SK-N-SH (cell line): ENCODE measurements at regions not wholly inside any gene's neighbourhood (a gene's known extent, or its start where the extent isn't known, plus 50 kb on each side); places are given as distances from the start of the nearest gene placed in this dataset.

Experiments
- CTCF ChIA-PET: fragments of 300-600, 350-600 bp; formaldehyde crosslinking; extraction: SDS; loops from one replicate; lab custom pipeline; 2021; lab: Yijun Ruan, JAX
- POLR2A ChIA-PET: fragments of 350-600 bp; sonication (Branson Sonifier 250); formaldehyde crosslinking; extraction: SDS; loops from one replicate; lab custom pipeline; 2020; ENCODE audit warnings: antibody characterized with exemption, inconsistent platforms; lab: Yijun Ruan, JAX
- DNase-seq: peaks from one replicate; pipeline ENCODE4 v3.0.0; 2012
- H2AFZ ChIP-seq: fragments of 200-600 bp; sonication (generic); 2 replicates; pipeline ENCODE4 v1.8.1; 2016; ENCODE audit warnings: antibody characterized with exemption, mild to moderate bottlenecking, low read depth
- H3F3A ChIP-seq: fragments of 200-600 bp; sonication (generic); replicated peaks from 2 replicates; pipeline ENCODE3; 2016; ENCODE audit warnings: antibody characterized with exemption, mild to moderate bottlenecking; ENCODE audit not compliant: insufficient read depth
- H3K27ac ChIP-seq, 2 experiments: fragments of 200-500 bp in 1 of 2; fragments of 200-600 bp in 1 of 2; sonication (Bioruptor generic) in 1 of 2; sonication (generic), shearing (Covaris generic) in 1 of 2; 2 replicates each; pipeline versions ENCODE4 v1.5.1 to v1.6.1; 2014 to 2016; ENCODE audit warnings: low read depth in 2 of 2, inconsistent platforms in 1 of 2, low read length in 1 of 2, mild to moderate bottlenecking in 1 of 2, mixed read lengths in 1 of 2
- H3K27me3 ChIP-seq: fragments of 200-600 bp; sonication (generic), shearing (Covaris generic); 2 replicates; pipeline ENCODE4 v1.6.1; 2016; ENCODE audit warnings: mixed run types; ENCODE audit not compliant: insufficient read depth
- H3K36me3 ChIP-seq, 2 experiments: fragments of 200-500 bp in 1 of 2; fragments of 200-600 bp in 1 of 2; sonication (Bioruptor generic) in 1 of 2; sonication (generic) in 1 of 2; replicated peaks in 1 of 2; 2 replicates each; pipeline versions ENCODE3 to v1.5.1; 2014 to 2016; ENCODE audit warnings: low read length in 1 of 2, mild to moderate bottlenecking in 1 of 2; ENCODE audit not compliant: insufficient read depth in 2 of 2, control insufficient read depth in 1 of 2
- H3K4me1 ChIP-seq, 2 experiments: fragments of 200-500 bp in 1 of 2; fragments of 200-600 bp in 1 of 2; sonication (Bioruptor generic) in 1 of 2; sonication (generic), shearing (Covaris generic) in 1 of 2; 2 replicates each; pipeline versions ENCODE4 v1.5.1 to v1.6.1; 2014 to 2016; ENCODE audit warnings: low read depth in 1 of 2, low read length in 1 of 2, mixed run types in 1 of 2; ENCODE audit not compliant: insufficient read depth in 2 of 2, control insufficient read depth in 1 of 2
- H3K4me2 ChIP-seq: fragments of 200-600 bp; sonication (generic), shearing (Covaris generic); 2 replicates; pipeline ENCODE4 v1.6.1; 2017; ENCODE audit warnings: mixed run types
- H3K4me3 ChIP-seq, 2 experiments: fragments of 200-500 bp in 1 of 2; fragments of 200-600 bp in 1 of 2; sonication (Bioruptor generic) in 1 of 2; sonication (generic), shearing (Covaris generic) in 1 of 2; 2 replicates each; pipeline versions ENCODE4 v1.5.1 to v1.8.1; 2014 to 2016; ENCODE audit warnings: low read depth in 2 of 2, inconsistent platforms in 1 of 2, low read length in 1 of 2, mild to moderate bottlenecking in 1 of 2, mixed read lengths in 1 of 2, moderate library complexity in 1 of 2
- H3K79me2 ChIP-seq: fragments of 200-600 bp; sonication (generic); 2 replicates; pipeline ENCODE4 v1.8.1; 2017; ENCODE audit warnings: mild to moderate bottlenecking; ENCODE audit not compliant: insufficient read depth
- H3K9ac ChIP-seq: fragments of 200-600 bp; sonication (generic); 2 replicates; pipeline ENCODE4 v1.6.1; 2017; ENCODE audit warnings: mixed run types
- H3K9me2 ChIP-seq: fragments of 200-600 bp; sonication (generic); 2 replicates; pipeline ENCODE4 v1.6.1; 2017; ENCODE audit warnings: mixed run types
- H3K9me3 ChIP-seq: fragments of 200-600 bp; sonication (generic); 2 replicates; pipeline ENCODE4 v1.6.1; 2017; ENCODE audit warnings: mixed run types, mild to moderate bottlenecking, moderate library complexity
- H4K20me1 ChIP-seq: fragments of 200-600 bp; sonication (generic); 2 replicates; pipeline ENCODE4 v1.6.1; 2017; ENCODE audit warnings: mild to moderate bottlenecking, mixed run types; ENCODE audit not compliant: insufficient read depth
- ELF1 ChIP-seq: IDR thresholded peaks from 2 replicates; pipeline ENCODE4 v1.4.0; 2012
- FOXJ3 ChIP-seq: sonication (generic); formaldehyde crosslinking; IDR thresholded peaks from 2 replicates; pipeline ENCODE4 v1.5.1; 2020; ENCODE audit warnings: mild to moderate bottlenecking, missing genetic modification reagents
- FOXM1 ChIP-seq: IDR thresholded peaks from 2 replicates; pipeline ENCODE4 v1.4.0; 2012; ENCODE audit warnings: low read depth, mild to moderate bottlenecking
- NFIC ChIP-seq: IDR thresholded peaks from 2 replicates; pipeline ENCODE4 v1.4.0; 2012; ENCODE audit warnings: borderline replicate concordance
- NRF1 ChIP-seq: IDR thresholded peaks from 2 replicates; pipeline ENCODE4 v1.6.1; 2012; ENCODE audit warnings: low read depth, mild to moderate bottlenecking, low read length
- RCOR1 ChIP-seq: fragments of 150-350 bp; IDR thresholded peaks from 2 replicates; pipeline ENCODE4 v1.6.1; 2017; ENCODE audit warnings: antibody characterized with exemption, low read length
- RXRA ChIP-seq: IDR thresholded peaks from 2 replicates; pipeline ENCODE4 v1.4.0; 2012; ENCODE audit warnings: low read depth, mild to moderate bottlenecking, borderline replicate concordance
- SIN3A ChIP-seq: IDR thresholded peaks from 2 replicates; pipeline ENCODE4 v1.6.1; 2012; ENCODE audit warnings: low read depth, mild to moderate bottlenecking, low read length, moderate library complexity, borderline replicate concordance
- SMC3 ChIP-seq: IDR thresholded peaks from 2 replicates; pipeline ENCODE4 v1.6.1; 2012; ENCODE audit warnings: low read depth, low read length, improper control_type of control experiment
- TAF1 ChIP-seq: IDR thresholded peaks from 2 replicates; pipeline ENCODE4 v1.6.1; 2012; ENCODE audit warnings: low read depth, mild to moderate bottlenecking, low read length, moderate library complexity, borderline replicate concordance
- TCF12 ChIP-seq: IDR thresholded peaks from 2 replicates; pipeline ENCODE4 v1.4.0; 2012
- WGBS: methylation state at CpG from one replicate; pipeline ENCODE4 v1.1.6; 2017; ENCODE audit warnings: low lambda C conversion rate; 5-methylcytosine and 5-hydroxymethylcytosine counted together
- TF ChIP-seq, protein P1 (sequence below): fragments of 200-600 bp; sonication (generic); IDR thresholded peaks from 2 replicates; pipeline ENCODE4 v1.6.1; 2017; ENCODE audit warnings: antibody characterized with exemption, mild to moderate bottlenecking, moderate library complexity
- TF ChIP-seq, protein P2 (sequence below): IDR thresholded peaks from 2 replicates; pipeline ENCODE4 v1.4.0; 2012; ENCODE audit warnings: low read depth, borderline replicate concordance
- TF ChIP-seq, protein P3 (sequence below): fragments of 150-350 bp; IDR thresholded peaks from 2 replicates; pipeline ENCODE4 v1.6.1; 2017; ENCODE audit warnings: antibody characterized with exemption, low read length, low read depth, borderline replicate concordance
- TF ChIP-seq, protein P4 (sequence below): IDR thresholded peaks from 2 replicates; pipeline ENCODE4 v1.6.1; 2012; ENCODE audit warnings: mild to moderate bottlenecking, low read depth, low read length, moderate library complexity
- TF ChIP-seq, protein P5 (sequence below): IDR thresholded peaks from 2 replicates; pipeline ENCODE4 v1.4.0; 2012; ENCODE audit warnings: low read depth
- TF ChIP-seq, protein P6 (sequence below): fragments of 150-350 bp; IDR thresholded peaks from 2 replicates; pipeline ENCODE4 v1.6.1; 2016; ENCODE audit warnings: mild to moderate bottlenecking, low read depth, low read length

DNA sequence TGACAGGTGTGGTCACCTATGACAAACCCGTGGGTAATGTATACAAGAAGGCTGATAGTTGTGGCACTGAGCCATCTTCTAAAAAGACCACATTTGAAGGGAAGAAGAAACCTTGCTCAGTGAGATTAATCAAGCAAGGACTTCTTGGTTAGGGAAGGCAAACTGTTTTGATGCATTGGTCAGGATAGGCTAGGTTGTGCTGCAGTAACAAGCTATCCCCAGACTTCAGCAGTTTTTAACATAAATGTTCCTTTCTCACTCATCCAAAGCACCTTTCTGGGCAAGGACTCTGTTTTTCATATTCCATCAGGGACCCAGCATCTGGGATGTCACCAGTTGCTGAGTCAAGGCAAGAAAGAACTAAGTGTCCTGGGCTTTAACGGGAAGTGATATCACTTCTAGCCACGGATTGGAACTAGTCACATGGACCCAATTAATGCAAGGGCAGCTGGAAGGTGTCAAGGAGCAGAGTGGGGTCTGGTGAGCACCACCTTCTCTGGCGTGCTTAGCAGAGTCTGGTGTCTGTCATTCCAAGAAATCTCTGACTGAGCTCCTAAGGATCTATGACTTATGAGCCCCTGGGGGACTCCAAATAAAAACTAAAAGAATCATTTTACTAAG, 52.0 kb upstream of the CCL2 start:
- no peak for DNase-seq
- H2AFZ ChIP-seq: no peak overlapping the region
- H3K9ac ChIP-seq: no peak overlapping the region
- POLR2A ChIA-PET: no interaction called here
- H3K9me2 ChIP-seq: no peaks in the 10 kb centered on the region
- H3K27me3 ChIP-seq: no peaks in the 10 kb centered on the region
- no peaks in the 10 kb centered on the region for H3K36me3 ChIP-seq
- TF ChIP-seq, protein P1, sequence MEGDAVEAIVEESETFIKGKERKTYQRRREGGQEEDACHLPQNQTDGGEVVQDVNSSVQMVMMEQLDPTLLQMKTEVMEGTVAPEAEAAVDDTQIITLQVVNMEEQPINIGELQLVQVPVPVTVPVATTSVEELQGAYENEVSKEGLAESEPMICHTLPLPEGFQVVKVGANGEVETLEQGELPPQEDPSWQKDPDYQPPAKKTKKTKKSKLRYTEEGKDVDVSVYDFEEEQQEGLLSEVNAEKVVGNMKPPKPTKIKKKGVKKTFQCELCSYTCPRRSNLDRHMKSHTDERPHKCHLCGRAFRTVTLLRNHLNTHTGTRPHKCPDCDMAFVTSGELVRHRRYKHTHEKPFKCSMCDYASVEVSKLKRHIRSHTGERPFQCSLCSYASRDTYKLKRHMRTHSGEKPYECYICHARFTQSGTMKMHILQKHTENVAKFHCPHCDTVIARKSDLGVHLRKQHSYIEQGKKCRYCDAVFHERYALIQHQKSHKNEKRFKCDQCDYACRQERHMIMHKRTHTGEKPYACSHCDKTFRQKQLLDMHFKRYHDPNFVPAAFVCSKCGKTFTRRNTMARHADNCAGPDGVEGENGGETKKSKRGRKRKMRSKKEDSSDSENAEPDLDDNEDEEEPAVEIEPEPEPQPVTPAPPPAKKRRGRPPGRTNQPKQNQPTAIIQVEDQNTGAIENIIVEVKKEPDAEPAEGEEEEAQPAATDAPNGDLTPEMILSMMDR: no peak
- TF ChIP-seq RCOR1: no peak
- no peak for TF ChIP-seq SMC3
- TF ChIP-seq, protein P2, sequence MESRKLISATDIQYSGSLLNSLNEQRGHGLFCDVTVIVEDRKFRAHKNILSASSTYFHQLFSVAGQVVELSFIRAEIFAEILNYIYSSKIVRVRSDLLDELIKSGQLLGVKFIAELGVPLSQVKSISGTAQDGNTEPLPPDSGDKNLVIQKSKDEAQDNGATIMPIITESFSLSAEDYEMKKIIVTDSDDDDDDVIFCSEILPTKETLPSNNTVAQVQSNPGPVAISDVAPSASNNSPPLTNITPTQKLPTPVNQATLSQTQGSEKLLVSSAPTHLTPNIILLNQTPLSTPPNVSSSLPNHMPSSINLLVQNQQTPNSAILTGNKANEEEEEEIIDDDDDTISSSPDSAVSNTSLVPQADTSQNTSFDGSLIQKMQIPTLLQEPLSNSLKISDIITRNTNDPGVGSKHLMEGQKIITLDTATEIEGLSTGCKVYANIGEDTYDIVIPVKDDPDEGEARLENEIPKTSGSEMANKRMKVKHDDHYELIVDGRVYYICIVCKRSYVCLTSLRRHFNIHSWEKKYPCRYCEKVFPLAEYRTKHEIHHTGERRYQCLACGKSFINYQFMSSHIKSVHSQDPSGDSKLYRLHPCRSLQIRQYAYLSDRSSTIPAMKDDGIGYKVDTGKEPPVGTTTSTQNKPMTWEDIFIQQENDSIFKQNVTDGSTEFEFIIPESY: no peak
- no peak for TF ChIP-seq FOXJ3 (CRISPR knock-in tag)
- no peak for TF ChIP-seq TCF12
- TF ChIP-seq RXRA: no peak
- no peak for TF ChIP-seq NRF1
- TF ChIP-seq, protein P3, sequence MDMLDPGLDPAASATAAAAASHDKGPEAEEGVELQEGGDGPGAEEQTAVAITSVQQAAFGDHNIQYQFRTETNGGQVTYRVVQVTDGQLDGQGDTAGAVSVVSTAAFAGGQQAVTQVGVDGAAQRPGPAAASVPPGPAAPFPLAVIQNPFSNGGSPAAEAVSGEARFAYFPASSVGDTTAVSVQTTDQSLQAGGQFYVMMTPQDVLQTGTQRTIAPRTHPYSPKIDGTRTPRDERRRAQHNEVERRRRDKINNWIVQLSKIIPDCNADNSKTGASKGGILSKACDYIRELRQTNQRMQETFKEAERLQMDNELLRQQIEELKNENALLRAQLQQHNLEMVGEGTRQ: no peak
- TF ChIP-seq, protein P4, sequence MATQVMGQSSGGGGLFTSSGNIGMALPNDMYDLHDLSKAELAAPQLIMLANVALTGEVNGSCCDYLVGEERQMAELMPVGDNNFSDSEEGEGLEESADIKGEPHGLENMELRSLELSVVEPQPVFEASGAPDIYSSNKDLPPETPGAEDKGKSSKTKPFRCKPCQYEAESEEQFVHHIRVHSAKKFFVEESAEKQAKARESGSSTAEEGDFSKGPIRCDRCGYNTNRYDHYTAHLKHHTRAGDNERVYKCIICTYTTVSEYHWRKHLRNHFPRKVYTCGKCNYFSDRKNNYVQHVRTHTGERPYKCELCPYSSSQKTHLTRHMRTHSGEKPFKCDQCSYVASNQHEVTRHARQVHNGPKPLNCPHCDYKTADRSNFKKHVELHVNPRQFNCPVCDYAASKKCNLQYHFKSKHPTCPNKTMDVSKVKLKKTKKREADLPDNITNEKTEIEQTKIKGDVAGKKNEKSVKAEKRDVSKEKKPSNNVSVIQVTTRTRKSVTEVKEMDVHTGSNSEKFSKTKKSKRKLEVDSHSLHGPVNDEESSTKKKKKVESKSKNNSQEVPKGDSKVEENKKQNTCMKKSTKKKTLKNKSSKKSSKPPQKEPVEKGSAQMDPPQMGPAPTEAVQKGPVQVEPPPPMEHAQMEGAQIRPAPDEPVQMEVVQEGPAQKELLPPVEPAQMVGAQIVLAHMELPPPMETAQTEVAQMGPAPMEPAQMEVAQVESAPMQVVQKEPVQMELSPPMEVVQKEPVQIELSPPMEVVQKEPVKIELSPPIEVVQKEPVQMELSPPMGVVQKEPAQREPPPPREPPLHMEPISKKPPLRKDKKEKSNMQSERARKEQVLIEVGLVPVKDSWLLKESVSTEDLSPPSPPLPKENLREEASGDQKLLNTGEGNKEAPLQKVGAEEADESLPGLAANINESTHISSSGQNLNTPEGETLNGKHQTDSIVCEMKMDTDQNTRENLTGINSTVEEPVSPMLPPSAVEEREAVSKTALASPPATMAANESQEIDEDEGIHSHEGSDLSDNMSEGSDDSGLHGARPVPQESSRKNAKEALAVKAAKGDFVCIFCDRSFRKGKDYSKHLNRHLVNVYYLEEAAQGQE: no peak
- no peak for TF ChIP-seq FOXM1
- TF ChIP-seq SIN3A: no peak
- TF ChIP-seq, protein P5, sequence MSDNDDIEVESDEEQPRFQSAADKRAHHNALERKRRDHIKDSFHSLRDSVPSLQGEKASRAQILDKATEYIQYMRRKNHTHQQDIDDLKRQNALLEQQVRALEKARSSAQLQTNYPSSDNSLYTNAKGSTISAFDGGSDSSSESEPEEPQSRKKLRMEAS: no peak
- no peak for TF ChIP-seq TAF1
- TF ChIP-seq, protein P6, sequence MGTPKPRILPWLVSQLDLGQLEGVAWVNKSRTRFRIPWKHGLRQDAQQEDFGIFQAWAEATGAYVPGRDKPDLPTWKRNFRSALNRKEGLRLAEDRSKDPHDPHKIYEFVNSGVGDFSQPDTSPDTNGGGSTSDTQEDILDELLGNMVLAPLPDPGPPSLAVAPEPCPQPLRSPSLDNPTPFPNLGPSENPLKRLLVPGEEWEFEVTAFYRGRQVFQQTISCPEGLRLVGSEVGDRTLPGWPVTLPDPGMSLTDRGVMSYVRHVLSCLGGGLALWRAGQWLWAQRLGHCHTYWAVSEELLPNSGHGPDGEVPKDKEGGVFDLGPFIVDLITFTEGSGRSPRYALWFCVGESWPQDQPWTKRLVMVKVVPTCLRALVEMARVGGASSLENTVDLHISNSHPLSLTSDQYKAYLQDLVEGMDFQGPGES: no peak
- no peak for TF ChIP-seq NFIC
- TF ChIP-seq ELF1: no peak
- no peak overlapping the region for H3K4me3 ChIP-seq
- H3F3A ChIP-seq: peaks cover 5% of the 10 kb centered on the region
- no peak overlapping the region for H3K27ac ChIP-seq
- no peaks in the 10 kb centered on the region for H3K79me2 ChIP-seq
- no peaks in the 10 kb centered on the region for H3K4me1 ChIP-seq
- H3K9me3 ChIP-seq: no peaks in the 10 kb centered on the region
- no peaks in the 10 kb centered on the region for H4K20me1 ChIP-seq
- H3K4me2 ChIP-seq: no peak overlapping the region
- WGBS: 18% methylated on average over 4 of the region's 4 CpGs
- CTCF ChIA-PET: interaction anchor here (0.7 to 8.8 kb wide), 7 partner anchors 11 to 158 kb away, joined by 3 to 350 read pairs (median 4); partner anchors contain the start of genes CCL1 and CCL13
